ENCODE measurements at regions not wholly inside any gene's neighbourhood (a gene's known extent, or its start where the extent isn't known, plus 50 kb on each side); places are given as distances from the start of the nearest gene placed in this dataset.
"Not testable (repeated sequence)": the region's sequence is repeated elsewhere in the genome, so short reads cannot be mapped to it uniquely, and the experiment has no call there.

DNA sequence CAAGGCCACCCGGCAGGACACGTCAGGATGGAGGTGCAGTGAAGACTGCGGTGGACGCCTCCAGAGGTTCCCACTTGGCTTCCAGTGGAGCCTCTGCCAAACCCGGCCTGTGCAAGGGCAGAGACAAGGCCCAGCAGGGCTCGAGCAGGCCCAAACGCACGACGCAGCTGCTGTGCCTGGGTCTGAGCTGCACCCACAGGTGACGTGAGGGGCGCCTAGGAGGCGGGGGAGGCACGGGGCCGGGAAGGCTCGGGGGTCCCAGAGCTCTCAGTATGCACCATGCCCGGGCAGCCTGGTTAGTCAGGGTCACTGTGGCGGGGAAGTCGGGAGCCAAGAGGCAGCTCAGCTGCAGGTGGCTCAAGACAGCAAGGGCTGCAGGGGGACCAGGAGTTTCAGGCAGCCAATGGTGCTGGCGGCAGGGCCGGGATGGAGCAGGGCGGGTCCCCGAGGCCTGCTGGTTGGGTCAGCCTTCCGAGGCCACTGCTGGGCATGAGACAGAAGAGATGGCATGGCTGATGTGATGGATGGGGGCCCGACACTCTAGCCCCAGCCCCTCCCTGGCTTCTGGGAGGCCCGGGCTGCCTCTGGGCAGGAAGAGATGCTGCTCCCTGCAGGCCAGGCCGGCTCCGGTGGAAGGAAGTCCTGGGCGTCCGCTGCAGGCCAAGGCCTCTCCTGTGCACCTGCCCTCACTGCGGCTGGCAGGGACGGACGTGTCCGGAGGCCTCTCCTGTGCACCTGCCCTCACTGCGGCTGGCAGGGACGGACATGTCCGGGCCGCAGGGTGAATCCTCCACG is 72.2 kb upstream of the CFAP46 start:
- Mint-ChIP-seq H3K4me1 (ENCODE audit: low read depth) (no peaks in the 10 kb centered on the region), H3K36me3 (ENCODE audit: insufficient read depth) (no peaks in the 10 kb centered on the region), H3K4me3 (no peak overlapping the region), H3K9me3 (no peaks in the 10 kb centered on the region), H3K27me3 (ENCODE audit: low read depth) (no peaks in the 10 kb centered on the region)
- DNase-seq (no peak), ATAC-seq (no peak)

DNA sequence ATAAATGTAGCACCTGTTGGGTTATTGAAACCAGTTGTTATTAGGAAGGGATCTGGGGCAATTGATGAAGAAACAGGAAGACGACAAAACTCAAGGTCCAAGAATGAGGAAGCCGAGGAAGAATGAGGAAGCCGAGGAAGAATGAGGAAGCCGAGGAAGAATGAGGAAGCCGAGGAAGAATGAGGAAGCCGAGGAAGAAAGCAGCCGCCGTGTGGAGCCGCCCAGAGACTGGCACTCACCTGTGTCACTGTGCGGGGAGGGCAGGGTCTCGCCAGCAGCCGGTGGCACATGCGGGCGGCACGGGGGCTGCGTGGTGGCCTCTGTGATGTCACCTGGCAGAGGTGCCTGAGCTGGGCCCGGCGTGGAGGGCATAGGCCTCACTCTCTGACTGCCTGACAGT is 71.1 kb upstream of the CFAP46 start:
- Mint-ChIP-seq H3K4me1 (ENCODE audit: low read depth) (no peaks in the 10 kb centered on the region), H3K36me3 (ENCODE audit: insufficient read depth) (no peaks in the 10 kb centered on the region), H3K9me3 (no peaks in the 10 kb centered on the region), H3K27me3 (ENCODE audit: low read depth) (no peaks in the 10 kb centered on the region), H3K4me3 (no peak overlapping the region)
- no peak for DNase-seq
- no peak for ATAC-seq

DNA sequence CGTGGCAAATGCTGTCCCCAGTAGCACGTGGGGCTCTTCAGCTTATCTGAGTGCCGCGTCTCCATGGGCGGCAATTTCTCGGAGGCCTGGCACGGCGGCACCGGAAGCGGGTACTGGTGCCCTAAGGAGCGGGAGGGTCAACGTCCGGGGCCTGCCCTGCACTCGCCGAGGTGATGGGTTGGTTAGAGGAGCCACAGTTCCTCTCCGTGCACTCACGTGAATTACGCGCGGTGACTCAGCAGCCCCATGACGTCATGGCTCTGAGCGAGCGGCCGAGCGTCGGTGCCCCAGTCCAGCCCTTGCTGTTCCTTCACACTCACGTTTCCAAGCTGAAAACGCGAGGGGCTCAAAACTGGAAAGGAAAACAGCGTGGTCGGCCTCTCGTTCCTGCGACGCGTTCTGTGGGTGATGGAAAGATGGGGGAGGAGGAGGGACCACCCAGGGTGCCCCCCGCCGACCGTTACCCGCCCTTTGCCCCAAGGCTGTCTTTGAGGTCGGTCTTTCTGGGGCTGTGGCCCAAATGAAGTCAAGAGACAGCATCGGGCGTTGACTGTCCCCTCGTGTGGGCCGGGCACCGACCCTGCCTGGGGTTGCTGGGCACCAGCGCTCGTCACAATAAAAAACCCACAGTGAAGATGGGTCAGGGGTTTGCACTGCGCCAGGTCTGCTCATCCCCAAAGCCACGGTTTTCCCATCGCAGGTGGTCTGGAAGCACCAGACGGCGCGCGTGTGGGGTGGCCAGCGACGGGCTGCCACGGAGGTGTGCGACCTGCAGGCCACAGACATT is 70.4 kb upstream of the CFAP46 start:
- no peaks in the 10 kb centered on the region for H3K4me1 Mint-ChIP-seq (ENCODE audit: low read depth)
- no peak for DNase-seq
- no peak for ATAC-seq
- no peak overlapping the region for H3K4me3 Mint-ChIP-seq
- H3K9me3 Mint-ChIP-seq: no peaks in the 10 kb centered on the region
- no peaks in the 10 kb centered on the region for H3K36me3 Mint-ChIP-seq (ENCODE audit: insufficient read depth)
- H3K27me3 Mint-ChIP-seq (ENCODE audit: low read depth): no peaks in the 10 kb centered on the region

DNA sequence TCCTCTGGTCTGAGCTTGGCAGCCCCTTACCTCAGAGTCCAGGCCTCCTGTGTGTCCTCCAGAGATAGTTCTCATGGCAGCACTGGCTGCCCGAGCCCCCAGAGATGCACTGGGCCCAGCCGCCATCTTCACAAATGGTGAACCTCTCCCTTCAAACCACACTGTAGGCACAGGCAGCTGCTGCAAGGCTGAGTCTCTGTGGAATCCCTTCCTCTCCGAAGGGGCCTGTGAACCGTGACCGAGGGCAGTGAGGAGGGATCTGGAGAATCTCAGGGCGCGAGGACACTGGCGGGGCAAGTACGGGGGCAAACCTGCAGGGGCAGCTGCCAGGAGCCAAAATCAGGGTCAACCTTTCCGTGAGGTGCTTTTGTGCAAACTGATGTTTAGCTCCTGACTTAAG is 69.5 kb upstream of the CFAP46 start:
- no peaks in the 10 kb centered on the region for H3K27me3 Mint-ChIP-seq (ENCODE audit: low read depth)
- no peaks in the 10 kb centered on the region for H3K9me3 Mint-ChIP-seq
- no peaks in the 10 kb centered on the region for H3K36me3 Mint-ChIP-seq (ENCODE audit: insufficient read depth)
- no peak overlapping the region for H3K4me3 Mint-ChIP-seq
- ATAC-seq: no peak
- no peak for DNase-seq
- H3K4me1 Mint-ChIP-seq (ENCODE audit: low read depth): no peaks in the 10 kb centered on the region

DNA sequence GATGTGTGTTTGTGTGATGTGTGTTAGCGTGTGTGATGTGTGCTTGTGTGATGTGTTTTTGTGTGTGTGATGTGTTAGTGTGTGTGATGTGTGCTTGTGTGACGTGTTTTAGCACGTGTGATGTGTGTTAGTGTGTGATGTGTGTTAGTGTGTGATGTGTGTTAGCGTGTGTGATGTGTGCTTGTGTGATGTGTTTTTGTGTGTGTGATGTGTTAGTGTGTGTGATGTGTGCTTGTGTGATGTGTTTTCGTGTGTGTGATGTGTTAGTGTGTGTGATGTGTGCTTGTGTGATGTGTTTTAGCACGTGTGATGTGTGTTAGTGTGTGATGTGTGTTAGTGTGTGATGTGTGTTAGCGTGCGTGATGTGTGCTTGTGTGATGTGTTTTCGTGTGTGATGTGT is 69.0 kb upstream of the CFAP46 start:
- H3K27me3 Mint-ChIP-seq (ENCODE audit: low read depth); DNase-seq; H3K9me3 Mint-ChIP-seq; H3K36me3 Mint-ChIP-seq (ENCODE audit: insufficient read depth); H3K4me1 Mint-ChIP-seq (ENCODE audit: low read depth); ATAC-seq; H3K4me3 Mint-ChIP-seq: not testable (repeated sequence)

DNA sequence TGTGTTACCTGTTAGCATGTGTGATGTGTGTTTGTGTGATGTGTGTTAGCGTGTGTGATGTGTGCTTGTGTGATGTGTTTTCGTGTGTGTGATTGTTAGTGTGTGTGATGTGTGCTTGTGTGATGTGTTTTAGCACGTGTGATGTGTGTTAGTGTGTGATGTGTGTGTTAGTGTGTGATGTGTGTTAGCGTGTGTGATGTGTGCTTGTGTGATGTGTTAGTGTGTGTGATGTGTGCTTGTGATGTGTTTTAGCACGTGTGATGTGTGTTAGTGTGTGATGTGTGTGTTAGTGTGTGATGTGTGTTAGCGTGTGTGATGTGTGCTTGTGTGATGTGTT is 68.4 kb upstream of the CFAP46 start:
- not testable (repeated sequence) for ATAC-seq; H3K4me3 Mint-ChIP-seq; H3K36me3 Mint-ChIP-seq (ENCODE audit: insufficient read depth); H3K9me3 Mint-ChIP-seq; H3K27me3 Mint-ChIP-seq (ENCODE audit: low read depth); DNase-seq; H3K4me1 Mint-ChIP-seq (ENCODE audit: low read depth)

DNA sequence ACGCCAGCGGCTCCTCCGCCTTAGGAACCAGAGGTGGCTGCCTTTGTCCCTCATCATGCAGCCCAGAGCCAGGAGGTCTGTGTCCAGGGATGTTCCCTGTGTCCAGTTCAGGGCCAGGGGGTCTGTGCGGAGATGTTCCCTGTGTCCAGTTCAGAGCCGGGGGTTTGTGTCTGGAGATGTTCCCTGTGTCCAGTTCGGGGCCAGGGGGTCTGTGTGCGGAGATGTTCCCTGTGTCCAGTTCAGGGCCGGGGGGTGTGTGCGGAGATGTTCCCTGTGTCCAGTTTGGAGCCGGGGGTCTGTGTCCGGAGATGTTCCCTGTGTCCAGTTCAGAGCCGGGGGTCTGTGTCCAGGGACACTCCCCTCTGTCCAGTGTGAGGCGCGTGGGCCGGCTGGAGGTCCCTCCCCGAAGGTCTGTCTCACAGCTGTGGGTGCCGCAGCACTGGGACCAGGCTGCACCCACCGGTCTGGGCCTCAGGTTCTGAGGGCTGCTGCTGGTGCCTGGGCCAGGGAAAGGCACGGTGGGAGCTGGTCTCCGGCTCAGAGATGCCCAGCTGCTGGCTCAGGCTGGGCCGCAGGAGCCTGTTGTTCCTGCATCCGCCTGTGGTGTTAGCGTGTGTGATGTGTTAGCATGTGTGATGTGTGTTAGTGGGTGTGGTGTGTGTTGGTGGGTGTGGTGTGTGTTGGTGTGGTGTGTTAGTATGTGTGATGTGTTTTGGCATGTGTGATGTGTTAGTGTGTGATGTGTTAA is 67.9 kb upstream of the CFAP46 start:
- ATAC-seq: no peak
- no peaks in the 10 kb centered on the region for H3K4me1 Mint-ChIP-seq (ENCODE audit: low read depth)
- no peaks in the 10 kb centered on the region for H3K9me3 Mint-ChIP-seq
- H3K4me3 Mint-ChIP-seq: no peak overlapping the region
- no peaks in the 10 kb centered on the region for H3K36me3 Mint-ChIP-seq (ENCODE audit: insufficient read depth)
- DNase-seq: no peak
- H3K27me3 Mint-ChIP-seq (ENCODE audit: low read depth): no peaks in the 10 kb centered on the region

DNA sequence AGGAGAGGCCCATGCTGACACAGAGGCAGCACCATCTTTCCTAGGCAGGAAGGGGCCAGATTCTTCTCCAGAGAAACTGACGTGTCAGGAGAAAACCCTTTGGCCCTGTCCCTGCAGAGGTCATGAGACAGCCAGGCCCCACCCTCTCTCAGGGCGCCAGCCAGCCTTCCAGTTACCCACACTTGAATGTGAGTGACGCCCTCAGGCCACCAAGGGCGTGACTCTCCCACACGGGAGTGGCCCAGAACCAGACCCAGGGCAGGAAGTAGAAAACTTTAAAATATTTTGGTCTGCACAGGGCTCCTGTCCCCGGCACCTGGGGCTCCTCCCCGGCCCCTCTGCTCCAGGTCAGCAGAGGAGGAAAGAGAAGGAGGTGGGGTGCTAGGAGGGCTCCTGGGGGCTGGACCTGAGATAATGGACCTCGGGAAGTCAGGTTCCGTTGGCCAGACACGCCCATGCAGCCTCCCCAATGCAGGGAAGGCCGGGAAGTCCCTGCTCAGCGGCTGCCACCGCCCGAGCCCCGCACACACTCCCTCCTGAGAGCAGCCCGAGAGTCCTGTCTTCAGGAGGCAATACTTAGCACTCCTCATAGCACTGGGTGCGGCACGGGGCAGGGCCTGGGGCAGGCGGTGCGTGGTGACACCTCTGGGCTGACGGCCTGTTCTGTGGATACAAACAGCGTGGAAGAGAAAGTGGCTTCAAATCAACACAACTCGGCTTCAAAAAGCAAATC is 67.0 kb upstream of the CFAP46 start:
- H3K36me3 Mint-ChIP-seq (ENCODE audit: insufficient read depth): no peaks in the 10 kb centered on the region
- ATAC-seq (no peak), DNase-seq (no peak)
- no peak overlapping the region for H3K4me3 Mint-ChIP-seq
- H3K4me1 Mint-ChIP-seq (ENCODE audit: low read depth): no peaks in the 10 kb centered on the region
- H3K9me3 Mint-ChIP-seq: no peaks in the 10 kb centered on the region
- no peaks in the 10 kb centered on the region for H3K27me3 Mint-ChIP-seq (ENCODE audit: low read depth)

DNA sequence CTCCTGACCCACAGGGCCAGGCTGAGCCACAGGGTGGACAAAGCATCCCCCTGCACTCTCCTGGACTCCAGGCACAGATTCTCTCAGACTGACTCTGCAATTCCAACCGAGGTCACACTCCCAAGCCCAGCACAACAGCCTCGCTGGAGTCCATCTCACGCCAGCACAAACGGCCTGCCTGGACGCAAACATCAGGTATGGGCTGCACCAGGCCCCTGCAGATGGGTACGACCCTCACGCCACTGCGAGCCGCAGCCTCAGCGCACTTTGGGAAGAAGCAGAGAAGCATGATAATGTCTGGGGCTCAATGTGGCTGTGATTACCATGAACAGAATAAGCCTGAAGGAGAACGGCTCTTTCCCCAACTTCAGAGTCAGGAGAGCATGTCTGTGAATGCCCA is 66.4 kb upstream of the CFAP46 start:
- H3K9me3 Mint-ChIP-seq: no peaks in the 10 kb centered on the region
- H3K4me3 Mint-ChIP-seq: no peak overlapping the region
- no peaks in the 10 kb centered on the region for H3K36me3 Mint-ChIP-seq (ENCODE audit: insufficient read depth)
- H3K4me1 Mint-ChIP-seq (ENCODE audit: low read depth): no peaks in the 10 kb centered on the region
- H3K27me3 Mint-ChIP-seq (ENCODE audit: low read depth): no peaks in the 10 kb centered on the region
- ATAC-seq (no peak), DNase-seq (no peak)

DNA sequence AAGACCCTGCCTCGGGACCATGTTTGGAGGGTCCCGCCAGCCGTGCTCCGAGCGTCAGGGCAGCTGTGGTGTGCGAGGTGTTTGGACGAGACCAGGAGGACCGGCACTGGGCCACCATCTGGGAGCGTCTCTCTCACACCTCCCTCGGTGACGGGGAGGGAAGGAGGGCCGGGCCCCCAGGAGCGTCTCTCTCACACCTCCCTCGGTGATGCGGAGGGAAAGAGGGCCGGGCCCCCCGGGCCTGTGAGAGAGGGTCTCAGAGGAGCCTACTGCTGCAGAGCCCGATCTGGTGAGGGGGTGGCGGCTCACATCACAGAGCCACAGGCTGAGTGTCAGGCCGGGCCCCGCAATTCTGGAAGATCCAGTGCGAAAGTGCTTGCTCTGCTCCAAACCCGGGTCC is 65.8 kb upstream of the CFAP46 start:
- H3K27me3 Mint-ChIP-seq (ENCODE audit: low read depth): no peaks in the 10 kb centered on the region
- no peak overlapping the region for H3K4me3 Mint-ChIP-seq
- ATAC-seq (no peak), DNase-seq (no peak)
- no peaks in the 10 kb centered on the region for H3K36me3 Mint-ChIP-seq (ENCODE audit: insufficient read depth)
- H3K4me1 Mint-ChIP-seq (ENCODE audit: low read depth): no peaks in the 10 kb centered on the region
- H3K9me3 Mint-ChIP-seq: no peaks in the 10 kb centered on the region

DNA sequence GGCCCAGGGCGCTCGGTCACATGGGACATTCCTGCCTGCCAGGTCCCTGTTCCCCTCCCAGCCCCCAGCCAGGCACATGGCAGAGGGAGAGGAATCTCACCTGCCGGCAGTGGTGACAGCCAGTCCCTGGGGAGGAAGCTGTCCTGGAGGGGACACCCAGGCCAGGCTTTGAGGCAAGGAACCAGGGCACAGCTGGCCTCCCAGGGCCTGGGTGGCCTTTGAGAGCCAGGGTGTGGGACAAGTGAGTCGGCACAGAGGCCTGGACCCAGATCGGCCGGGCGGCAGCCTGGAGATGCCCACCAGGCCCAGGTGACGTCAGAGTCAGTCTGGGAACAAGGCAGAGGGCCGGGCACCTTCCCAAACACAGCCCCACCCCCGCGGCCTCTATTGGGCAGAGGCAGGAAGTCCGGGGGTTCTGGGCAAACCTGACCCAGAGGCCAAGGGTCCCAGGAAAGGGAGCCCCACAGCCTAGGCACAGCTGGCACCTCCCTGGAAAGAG is 65.0 kb upstream of the CFAP46 start:
- Mint-ChIP-seq H3K36me3 (ENCODE audit: insufficient read depth) (no peaks in the 10 kb centered on the region), H3K4me1 (ENCODE audit: low read depth) (no peaks in the 10 kb centered on the region), H3K27me3 (ENCODE audit: low read depth) (peaks cover 3% of the 10 kb centered on the region), H3K4me3 (no peak overlapping the region), H3K9me3 (no peaks in the 10 kb centered on the region)
- ATAC-seq (no peak), DNase-seq (no peak)

DNA sequence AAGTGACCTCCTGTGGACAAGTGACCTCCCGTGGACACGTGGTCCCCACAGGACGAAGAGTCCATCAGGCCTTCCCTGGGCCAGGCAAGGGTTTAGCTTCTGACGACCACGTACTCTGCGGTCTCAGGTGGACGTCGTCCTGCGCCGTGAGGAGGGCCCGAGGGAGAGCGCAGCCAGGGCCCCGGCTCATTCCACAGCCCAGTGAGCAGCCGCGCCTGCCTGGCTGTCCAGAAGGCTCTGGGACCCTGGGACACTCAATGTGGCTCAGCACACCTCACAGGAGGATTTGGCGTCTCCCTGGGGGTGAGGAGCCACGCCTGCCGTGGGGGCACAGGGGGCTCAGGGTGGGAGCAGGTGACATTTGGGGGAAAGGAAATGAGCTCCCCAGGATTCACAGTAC is 64.4 kb upstream of the CFAP46 start:
- Mint-ChIP-seq H3K4me3 (no peak overlapping the region), H3K9me3 (no peaks in the 10 kb centered on the region), H3K36me3 (ENCODE audit: insufficient read depth) (no peaks in the 10 kb centered on the region), H3K27me3 (ENCODE audit: low read depth) (peaks cover 4% of the 10 kb centered on the region), H3K4me1 (ENCODE audit: low read depth) (no peaks in the 10 kb centered on the region)
- ATAC-seq (no peak), DNase-seq (no peak)

DNA sequence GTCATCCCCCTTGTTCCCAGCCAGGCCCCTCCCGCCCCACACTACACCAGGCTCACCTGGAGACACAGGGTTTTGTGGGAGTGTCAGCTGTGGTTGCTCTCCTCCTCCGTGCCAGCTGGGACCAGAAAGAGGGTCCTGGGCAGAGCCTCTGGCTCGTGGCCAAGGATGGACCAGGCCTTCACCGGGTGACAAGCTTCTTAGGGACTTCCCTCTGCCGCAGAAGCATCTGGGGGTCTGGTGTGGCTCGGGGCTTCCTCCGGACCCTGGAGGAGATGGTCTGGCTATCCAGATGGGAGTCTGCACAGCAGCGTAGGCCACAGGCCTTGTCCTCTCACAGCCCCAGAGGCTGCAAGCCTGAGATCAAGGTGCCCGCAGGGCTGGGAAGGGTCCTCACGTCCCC is 63.8 kb upstream of the CFAP46 start:
- Mint-ChIP-seq H3K9me3 (no peaks in the 10 kb centered on the region), H3K27me3 (ENCODE audit: low read depth) (peaks cover 4% of the 10 kb centered on the region), H3K4me1 (ENCODE audit: low read depth) (no peaks in the 10 kb centered on the region), H3K36me3 (ENCODE audit: insufficient read depth) (no peaks in the 10 kb centered on the region), H3K4me3 (no peak overlapping the region)
- no peak for DNase-seq
- no peak for ATAC-seq

DNA sequence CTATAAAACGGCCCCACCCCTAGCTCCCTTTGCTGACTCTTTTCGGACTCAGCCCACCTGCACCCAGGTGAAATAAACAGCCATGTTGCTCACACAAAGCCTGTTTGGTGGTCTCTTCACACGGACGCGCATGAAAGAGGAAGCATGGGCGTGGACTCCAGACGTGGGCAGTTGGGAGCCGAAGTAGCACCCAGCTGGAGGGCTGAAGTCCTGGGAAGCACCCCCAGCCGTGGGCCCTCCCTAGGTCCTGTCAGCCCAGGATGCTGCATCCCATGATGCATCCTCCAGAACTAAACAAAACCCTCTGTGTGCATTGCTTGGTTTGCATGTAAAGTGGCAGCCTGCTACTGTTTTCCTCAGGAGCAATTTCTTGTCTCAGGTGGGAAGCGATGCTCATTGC is 62.1 kb upstream of the CFAP46 start:
- Mint-ChIP-seq H3K4me1 (ENCODE audit: low read depth) (no peaks in the 10 kb centered on the region), H3K27me3 (ENCODE audit: low read depth) (peaks cover 4% of the 10 kb centered on the region), H3K9me3 (no peaks in the 10 kb centered on the region), H3K36me3 (ENCODE audit: insufficient read depth) (no peaks in the 10 kb centered on the region), H3K4me3 (no peak overlapping the region)
- DNase-seq (no peak), ATAC-seq (no peak)
